NCI-H510A treated with DMSO at 0.1 percent for 48 hours (cell line): ENCODE measurements at regions not wholly inside any gene's neighbourhood (a gene's known extent, or its start where the extent isn't known, plus 50 kb on each side); places are given as distances from the start of the nearest gene placed in this dataset.
"Not testable (repeated sequence)": the region's sequence is repeated elsewhere in the genome, so short reads cannot be mapped to it uniquely, and the experiment has no call there.

Experiments used
- DNase-seq: peaks from one replicate; lab custom pipeline; 2025; lab: John Stamatoyannopoulos, UW

DNA sequence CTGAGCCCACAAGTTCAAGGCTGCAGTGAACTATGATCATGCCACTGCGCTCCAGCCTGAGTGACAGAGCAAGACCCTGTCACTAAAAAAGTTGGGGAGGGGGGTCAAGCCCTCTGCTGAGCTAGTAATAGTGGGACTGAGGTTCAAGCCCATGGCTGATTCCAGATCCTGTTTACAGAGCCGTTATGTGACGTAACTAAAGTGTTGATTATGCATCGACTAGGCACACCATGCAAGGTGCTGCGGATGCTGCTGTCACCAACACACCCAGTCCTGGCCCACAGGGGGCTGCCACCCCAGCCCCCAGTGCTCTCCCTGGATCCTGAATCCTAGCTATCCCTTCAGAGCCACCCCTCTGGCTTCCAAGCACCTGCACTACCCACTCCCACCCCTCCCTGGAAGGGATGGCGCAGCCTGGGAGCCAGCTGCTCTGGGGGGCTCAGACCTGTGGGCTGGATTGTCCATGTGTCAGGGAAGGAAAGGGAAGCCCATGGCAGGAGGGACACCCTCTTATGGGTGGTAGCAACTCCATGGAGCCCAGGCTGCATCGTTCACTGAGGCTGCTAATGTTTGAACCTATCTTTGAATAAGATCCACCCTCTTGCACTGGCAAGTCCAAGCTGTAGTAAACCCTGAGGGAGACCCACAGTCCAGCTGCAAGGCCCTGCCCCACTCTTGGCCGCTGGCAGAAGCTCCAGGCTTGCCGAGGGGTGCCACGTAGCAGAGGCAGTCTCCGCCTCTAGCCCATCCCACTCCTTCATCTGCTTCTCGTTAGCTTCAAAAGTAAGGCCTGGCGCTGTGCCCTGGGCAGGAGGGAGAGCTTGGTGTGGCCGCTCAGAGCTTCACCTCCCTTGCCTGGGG, 95.0 kb downstream of the SNX5 start:
- peak; percentile 86 for DNase-seq

DNA sequence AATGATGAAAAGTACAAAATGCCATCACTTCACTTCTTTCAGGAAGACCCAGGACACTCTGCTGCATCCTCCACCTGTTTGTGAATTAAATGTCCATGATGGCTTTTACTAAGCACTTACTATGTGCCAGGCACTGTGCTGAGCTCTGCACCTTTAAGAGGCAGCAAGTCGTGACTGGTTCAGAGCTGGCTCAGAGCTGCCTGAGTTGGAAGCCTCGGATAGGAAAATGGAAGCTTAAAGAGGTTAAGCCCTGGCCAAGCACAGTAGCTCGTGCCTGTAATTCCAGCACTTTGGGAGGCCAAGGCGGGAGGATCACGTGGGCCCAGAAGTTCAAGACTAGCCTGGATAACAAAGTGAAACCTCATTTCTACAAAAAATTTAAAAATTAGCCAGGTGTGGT, 95.6 kb downstream of the SNX5 start:
- DNase-seq = no peak

DNA sequence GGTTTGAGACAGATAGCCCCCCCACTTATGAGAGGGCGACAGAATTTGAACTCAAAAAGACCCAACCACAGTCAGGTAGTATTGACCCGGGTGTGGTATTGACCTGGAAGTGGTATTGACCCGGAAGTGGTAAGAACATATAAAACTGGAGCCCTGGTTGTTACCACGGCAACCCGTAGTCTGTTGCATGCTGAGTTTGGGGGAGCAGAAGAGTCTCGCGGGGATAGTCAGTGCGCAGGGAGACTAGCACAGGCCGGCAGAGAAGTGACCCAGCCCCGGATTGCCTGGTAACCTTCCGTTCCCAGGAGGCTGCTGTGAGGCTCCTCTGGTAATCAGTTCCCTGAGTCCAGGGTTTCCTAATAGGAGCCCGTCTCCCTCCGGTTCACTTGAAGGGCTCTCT, 96.2 kb downstream of the SNX5 start:
- DNase-seq = no peak

DNA sequence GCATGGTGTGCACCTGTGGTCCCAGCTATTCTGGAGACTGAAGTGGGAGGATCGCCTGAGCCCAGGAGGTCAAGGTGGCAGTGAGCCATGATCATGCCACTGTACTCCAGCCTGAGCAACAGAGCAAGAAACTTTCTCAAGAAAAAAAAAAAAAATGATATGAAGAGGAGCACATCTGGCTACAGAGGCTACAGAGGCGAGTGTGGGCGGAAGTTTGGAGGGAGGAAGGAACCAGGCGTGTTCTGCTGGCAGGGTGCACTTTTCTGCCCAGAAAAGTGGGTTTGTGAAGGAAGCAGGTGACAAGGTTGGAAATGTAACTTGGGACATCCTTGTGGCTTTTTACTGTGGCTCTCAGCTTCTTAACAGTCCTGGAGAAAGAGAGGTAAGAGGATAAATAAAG, 96.7 kb downstream of the SNX5 start:
- DNase-seq = no peak

DNA sequence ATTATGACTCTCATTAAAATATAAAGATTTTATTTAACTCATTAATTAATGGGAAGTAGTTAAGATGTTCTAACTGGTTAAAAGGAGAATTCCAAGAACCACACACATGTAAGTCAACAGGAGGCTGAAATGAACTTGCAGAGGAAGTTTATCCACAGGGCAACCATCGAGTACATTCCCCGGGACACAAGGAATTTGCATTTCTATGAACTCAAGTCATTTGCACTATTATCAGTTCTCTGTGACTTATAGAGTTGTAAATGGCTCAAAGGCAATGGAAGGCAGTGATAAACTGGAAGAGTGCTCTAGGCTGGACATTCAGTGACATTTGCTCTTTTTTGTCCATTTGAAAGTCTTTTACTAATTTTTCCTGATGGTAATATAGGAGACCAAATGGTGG, 97.4 kb downstream of the SNX5 start:
- DNase-seq = no peak

DNA sequence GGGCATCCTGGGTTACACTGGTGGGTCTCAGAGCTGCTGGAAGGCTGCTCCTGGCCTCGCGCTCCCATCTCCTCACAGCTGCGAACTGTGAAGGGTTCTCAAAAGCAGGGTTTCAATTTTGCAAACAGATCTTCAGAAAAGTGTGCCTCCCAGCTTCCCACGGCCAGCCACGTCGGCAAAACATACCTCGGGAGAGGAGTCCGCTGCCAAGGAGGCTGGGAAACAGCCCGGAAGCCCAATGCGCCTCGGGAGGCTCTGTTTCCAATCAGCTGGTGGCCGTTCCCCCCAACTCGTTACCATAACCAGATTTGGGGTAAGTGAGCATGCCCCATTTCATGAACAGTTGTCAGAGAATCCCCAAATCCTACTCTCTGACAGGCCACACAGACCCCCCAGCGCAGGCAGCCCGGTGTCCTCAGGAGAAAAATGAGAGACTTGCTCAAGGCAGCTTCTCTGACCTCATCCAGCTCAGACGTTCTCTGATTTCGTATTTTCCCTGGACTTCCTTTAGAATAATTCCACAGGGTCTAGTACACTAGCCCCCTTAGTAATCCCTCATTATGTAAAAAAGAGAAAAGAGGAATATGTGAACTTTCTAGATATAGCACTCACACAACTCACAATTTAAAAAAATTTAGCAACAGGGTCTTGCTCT, 98.4 kb downstream of the SNX5 start:
- no peak for DNase-seq

DNA sequence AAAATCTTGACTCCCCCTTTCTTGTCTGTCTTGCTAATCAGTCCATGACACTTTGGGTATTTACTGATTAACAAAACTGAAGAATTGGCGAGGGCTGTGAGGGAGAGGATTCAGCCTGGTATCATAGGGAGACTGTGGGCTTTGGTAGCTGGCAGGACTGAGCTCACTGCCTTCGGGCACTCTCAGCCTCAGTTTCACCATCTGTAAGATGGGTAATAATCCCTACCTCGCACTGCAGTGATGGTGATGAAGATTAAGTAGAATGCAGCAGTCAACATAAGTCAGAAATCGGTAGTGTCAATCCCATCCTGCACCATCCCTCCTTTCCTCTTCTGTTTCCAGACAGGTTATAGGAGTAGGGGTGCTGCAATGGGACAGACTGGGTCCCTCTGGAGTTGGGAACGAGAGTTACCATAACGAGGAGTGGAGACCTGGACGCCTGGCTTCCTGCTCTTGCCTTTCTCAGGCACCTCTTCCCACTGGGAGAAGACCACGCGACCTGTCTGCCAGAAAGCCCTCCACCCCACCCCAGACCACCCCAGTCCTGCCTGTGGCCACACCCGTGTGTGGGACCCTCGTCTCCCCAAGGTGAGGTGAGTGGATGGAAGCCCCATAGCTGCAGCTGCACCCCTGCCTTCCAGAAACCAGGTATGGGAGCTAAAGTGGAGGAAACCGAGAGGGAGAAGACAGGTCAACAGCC, 99.1 kb downstream of the SNX5 start:
- no peak for DNase-seq

DNA sequence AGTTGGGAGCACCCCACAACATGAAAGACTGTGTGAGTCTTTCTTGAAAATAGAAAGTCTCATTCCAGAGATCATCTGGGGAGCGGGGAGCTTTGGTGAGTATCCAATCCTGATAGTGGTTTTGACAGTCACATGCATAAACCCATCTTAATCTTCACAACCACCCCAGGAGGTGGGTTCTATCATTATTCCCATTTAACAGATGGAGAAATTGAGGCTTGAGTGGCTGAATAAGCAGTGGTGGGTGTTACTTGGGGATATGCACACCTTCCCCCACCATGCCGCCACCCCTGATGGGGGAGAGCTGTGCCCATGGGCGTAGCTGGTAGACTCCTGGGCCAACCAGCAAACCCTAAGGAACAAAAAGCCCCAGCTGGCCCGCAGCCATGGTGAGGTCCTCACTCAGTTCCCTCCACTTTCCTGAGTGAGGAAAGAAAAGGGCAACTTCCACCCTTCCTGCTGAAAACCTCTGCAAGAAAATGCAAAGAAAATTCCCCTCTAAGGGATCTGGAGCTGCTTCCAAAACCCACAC, 99.8 kb downstream of the SNX5 start:
- no peak for DNase-seq

DNA sequence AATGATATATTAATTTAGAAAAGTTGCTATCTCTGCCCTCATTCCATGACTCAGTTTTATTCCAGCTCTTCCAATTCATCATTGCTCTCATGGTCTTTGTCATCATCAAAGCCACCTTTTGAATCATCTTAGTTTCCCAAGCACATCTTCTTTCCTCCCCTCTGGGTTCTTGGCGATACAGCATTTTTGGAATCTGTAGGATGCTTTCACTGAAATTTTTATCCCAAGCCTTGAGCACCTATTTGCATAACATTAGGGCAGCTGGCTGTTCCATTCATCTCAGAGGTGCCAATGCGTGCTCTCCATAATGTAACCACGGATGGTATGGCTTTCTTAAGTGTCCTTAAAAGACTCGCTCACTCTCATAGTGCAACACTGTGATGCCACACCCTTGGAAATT, 100.4 kb downstream of the SNX5 start:
- DNase-seq = no peak

DNA sequence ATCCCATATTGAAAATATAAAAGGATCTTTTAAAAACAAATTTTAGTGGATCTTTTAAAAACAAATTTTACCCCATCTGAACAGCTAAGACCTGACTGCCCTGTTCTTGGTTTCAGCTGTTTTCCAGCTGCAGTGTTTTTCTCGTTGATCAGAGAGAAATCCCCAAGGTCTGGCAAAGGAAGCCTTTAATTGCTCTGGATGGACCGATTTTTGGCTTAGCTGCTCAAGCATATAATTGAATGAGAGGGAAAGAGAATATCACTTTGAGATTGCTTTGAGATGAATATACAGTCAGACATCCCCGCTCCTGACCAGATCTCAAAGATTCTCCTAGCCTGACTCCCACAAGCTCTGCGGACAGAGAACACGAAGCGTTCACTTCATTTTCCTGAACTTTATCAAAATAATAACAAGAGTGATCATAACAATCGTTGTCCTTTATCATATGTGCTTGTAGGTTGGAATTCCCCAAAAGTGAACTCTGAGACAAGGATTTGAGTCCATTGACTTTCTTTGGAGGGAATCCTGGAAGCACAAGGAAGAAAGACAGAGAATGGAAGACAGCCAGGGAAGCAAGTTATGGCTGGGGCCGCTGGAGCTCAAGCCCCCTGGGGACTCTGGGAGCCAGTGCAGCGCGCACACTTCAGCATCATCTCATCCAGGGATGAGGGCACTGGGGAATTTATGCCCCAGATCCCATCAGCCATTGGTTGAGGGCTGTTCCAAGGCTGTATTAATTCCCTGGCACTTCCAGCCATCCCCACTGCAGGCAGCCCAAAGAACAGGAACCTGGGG, 101.3 kb downstream of the SNX5 start:
- no peak for DNase-seq

DNA sequence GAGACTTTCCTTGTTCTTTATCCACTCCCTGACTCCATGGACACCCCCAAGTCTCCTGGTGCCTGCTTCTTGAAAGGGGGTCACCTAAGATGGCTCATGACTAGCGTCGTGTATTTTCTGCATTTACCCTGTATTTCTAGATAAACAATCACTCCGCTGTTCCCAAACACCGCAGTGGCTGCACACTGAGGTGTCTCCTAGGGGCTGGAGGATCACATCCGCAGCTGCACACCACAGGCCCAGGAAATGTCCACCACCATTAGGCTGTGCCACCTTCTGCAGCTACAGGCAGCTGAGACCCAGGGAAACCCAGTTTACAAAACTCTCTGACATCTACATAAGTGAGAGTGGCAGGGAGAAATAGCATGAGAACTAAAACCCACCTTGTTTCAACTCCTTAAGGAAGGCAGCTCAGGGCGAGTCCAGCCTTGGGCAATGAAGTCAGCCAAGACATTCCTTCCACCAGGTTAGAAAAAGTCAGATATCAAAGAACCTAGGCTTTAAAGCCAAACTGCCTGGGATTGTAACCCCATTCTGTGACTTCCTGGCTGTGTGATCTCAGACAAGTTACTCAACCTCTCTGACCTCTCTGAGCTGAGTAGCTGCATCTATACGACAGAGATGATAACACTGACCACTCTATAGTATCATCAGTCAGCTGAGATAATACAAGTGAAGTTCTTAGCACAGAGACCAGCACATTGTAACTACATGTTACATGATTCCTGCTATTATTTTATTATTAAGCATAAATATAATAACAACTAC, 102.2 kb downstream of the SNX5 start:
- no peak for DNase-seq

DNA sequence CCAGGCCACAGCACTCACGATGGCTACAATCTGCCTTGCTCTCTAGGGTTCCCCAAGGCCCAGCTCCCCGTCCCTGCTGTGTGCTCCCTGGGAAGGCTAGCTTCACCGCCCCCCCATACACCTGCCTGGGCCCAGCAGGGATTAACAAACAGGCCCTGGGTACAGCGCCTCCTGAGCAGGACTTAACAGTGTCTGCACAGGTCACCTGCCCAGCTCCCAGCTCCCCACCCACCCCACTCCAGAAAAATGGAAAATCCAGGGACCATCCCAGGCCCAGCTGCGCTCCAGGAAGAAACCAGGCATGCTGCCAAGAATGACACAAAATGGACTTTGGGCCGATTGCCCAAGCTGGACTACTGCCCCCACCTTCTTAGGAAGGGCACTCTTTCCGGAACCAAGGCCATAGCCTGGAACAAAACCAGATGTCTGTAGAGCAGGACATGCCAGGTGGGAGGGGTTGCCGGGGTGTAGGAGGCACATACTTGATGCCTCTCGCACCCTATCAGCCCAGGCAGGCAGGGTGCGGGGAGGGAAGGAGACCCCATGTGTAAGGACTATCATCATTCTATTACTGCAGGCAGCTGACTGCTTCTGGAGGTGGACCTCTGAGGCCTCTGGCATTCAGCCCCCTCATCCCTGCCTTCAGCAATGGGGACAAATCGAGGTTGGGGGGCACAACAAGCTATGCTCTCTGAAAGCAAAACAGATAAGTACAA, 104.9 kb downstream of the SNX5 start:
- no peak for DNase-seq

DNA sequence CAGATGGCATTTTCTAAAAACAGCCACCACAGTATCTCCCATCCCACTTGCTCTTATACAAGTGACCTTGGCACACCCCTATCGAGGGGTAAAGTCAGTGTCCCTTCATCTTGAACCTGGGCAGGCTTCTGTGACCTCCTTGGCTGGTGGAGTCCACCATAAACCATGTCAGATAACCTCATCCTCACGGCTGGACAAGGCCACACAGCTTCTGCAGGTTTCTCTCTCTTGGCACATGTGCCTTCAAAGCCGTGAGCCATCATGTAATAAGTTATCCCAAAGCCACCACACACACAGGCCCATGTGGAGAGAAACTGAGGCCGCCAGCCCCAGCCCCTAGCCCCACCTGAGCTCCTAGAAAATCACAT, 105.4 kb downstream of the SNX5 start:
- no peak for DNase-seq

DNA sequence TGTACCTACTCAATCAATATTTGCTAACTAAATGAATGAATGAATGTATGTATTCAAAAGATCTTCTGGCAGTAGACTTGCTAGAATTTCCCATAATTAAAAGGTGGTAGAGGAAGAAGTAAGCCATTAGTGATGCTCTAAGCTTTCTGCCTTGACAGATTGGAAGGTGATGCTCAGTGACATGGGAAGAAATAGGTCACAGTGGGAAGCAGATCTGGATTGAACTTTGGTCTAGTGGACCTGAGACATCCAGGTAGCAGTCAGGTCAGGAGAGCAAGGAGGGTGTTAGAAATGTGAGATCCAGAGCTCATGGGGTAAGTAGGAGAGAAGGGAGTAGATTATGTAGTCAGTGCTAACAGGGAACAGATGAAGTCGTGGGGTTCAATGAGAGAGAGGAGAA, 106.4 kb downstream of the SNX5 start:
- no peak for DNase-seq

DNA sequence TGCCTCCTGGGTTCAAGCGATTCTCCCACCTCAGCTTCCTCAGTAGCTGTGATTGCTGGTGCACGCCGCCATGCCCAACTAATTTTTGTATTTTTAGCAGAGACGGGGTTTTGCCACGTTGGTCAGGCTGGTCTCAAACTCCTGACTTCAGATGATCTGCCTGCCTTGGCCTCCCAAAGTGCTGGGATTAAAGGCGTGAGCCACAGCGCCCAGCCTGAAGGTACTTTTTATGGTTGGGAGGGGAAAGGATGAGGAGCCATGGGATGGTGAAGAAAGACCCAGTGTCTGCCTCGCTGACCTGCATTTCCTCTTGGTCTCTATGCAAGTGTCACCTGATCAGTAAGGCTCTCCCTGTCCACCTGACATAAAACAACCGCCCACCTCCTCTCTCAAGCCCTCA, 107.0 kb downstream of the SNX5 start:
- DNase-seq = not testable (repeated sequence)

DNA sequence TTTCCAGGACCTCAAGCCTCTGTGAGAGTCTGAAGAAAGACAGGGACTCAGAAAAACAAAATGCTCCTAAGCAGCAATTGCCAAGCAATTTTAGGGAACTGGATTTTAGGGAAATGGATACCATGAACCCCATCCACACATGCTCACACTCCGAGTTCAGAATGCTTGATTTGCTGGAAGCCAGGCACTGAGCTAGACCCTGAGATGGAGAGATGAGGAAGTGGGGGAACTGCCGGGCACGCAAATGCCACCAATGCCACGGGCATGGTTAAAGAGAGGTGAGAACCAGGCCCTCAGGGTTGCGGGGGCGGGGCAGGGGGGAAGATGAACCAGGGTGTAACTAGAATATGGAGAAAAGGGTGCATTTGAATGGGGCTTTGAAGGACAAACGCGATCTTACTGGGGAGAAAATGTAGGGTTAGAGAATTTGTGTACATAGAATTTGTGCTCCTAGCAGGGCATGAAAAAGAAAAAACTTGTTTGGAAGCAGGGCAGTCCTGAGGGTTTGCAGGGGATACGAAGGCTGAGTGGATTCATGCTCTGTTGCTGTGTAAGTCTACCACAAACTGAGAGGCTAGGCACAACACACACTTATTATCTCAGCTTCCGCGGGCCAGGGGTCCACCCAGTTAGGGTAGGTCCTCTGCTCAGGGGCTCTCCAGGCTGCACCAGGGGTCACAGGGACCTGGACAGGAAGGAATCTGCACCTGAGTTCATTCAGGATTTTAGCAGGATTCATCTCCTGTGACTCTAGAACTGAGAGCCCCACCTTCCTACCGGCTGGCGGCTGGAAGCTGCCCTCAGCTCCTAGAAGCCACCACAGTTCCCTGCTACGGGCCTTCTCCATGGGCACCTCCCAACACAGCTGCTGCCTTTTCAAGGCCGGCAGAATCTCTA, 108.0 kb downstream of the SNX5 start:
- DNase-seq = no peak

DNA sequence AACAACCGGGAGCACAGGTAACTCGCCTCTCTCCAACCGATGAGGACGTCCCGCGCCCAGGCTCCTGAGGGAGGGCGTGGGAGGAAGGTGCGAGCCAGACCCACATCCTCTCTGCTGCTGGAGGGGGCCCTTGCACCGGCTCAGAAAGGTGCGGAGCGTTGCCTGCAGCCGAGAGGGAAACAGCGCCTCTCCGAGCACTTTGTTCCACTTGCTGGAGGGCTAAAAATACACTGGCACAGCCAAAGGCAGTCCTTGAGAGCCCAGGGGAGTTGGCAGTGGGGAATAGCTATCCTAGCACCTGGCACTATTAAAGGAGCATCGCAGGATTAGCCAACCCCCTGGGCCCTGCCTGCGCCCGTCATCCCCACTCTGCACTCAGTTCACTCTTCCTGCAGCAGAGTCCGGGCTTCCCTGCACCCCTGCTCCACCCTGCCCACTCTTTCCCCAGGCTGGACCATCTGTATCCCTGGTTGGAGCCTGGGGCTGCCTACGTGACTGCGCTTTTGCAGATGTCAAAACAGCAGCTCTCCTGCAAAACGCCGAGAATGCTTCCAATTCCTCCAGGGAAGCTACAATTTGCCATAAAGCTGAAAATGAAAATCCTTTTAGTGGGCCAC, 108.9 kb downstream of the SNX5 start:
- DNase-seq = peak; percentile 81

DNA sequence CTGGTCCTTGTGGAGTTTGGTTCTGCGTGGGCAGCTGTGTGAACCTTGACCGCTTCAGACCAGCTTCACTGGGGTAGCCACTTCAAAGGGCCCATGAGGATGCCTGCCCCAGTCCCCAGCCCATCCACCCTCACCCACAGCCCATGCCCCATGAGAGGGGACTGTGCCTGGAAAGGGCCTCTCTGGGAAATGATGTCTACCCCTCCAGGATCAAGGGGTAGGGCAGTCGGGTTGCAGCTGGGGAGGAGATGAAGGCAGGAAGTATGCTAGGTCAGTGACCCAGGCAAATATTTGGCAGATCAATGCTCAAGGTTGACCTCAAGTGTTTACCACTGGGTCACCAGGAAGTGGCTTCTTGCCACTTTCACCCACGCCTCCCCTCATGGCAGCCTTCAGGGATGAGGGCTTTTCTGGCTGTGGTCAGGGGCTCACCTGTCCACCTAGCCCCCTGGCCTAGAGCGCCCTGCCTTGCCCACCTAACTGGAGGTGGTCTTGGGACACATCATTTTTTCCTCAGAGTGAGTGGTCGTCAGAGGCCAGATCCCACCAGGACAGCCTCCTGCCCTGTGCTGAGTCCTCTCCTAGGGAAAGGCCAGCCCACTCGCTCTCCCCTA, 109.5 kb downstream of the SNX5 start:
- peak; percentile 43 for DNase-seq
